HG03108 (cell line): ENCODE measurements at regions not wholly inside any gene's neighbourhood (a gene's known extent, or its start where the extent isn't known, plus 50 kb on each side); places are given as distances from the start of the nearest gene placed in this dataset.

Experiments used
- ATAC-seq: cut with Tn5 transposase; IDR thresholded peaks from one replicate; pipeline ENCODE4 v1.9.1; 2021; ENCODE audit warnings: moderate library complexity; ENCODE audit not compliant: unreplicated experiment

DNA sequence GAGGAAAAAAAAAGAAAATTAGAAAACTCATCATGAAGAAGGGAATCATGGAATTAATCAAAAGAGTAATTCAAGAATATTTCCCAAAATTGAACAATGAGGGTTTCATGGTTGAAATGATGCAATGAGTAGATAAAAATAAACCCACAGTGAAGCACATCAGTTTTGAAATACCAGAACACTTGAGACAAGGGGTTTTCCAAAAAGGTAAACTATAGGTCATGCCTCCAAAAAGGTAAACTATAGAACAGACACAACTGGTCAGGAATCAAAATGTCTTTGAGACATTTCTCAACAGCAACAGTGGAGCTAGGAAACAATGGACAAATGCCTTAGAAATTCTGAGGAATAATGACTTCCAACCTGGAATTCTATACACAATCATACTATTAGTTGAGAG is 60.2 kb upstream of the PCSK5 start:
- ATAC-seq: no peak

DNA sequence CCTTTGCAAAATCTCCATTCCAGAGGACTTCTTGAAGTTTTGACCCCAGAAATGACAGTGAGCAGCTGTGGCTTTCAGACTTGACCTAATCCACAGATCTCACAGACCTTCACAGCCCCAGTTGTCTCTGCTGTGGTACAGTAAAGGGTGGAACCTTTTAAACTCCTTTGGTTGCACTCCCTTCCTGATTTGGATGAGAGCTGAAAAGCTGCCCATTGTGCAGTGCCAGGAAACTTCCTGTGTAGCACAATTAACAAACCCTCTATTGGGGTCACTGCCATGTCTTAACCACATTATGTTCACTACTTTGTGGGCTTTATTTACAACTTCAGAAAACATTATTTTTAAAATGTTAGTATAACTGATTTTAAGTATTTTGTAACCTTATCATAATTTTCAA is 56.7 kb upstream of the PCSK5 start:
- no peak for ATAC-seq

GRCh38 chr9:75834878-75835277 is 55.6 kb upstream of the PCSK5 start:
- no peak for ATAC-seq
